OCI-LY3 (cell line): ENCODE measurements at regions not wholly inside any gene's neighbourhood (a gene's known extent, or its start where the extent isn't known, plus 50 kb on each side); places are given as distances from the start of the nearest gene placed in this dataset.

Source experiments
- H2AFZ ChIP-seq: fragments of 200-600, 300-600 bp; shearing (Covaris generic); 2 replicates; pipeline ENCODE4 v1.6.0; 2014; ENCODE audit warnings: antibody characterized with exemption, low read depth, low read length
- H3K27ac ChIP-seq: fragments of 200-600, 300-600 bp; sonication (generic); 2 replicates; pipeline ENCODE4 v1.5.1; 2014; ENCODE audit warnings: mild to moderate bottlenecking, low read length, moderate library complexity, mixed read lengths
- H3K27me3 ChIP-seq: fragments of 200-600, 300-600 bp; sonication (generic); 2 replicates; pipeline ENCODE4 v1.6.1; 2014; ENCODE audit warnings: low read depth, low read length, mixed read lengths
- H3K36me3 ChIP-seq: fragments of 200-600, 300-600 bp; sonication (generic); replicated peaks from 2 replicates; pipeline ENCODE3; 2014; ENCODE audit warnings: low read depth, low read length, mixed read lengths
- H3K4me1 ChIP-seq: fragments of 300-600, 200-600 bp; sonication (generic); 2 replicates; pipeline ENCODE4 v1.6.1; 2014; ENCODE audit warnings: low read length, mixed read lengths
- H3K4me2 ChIP-seq: fragments of 200-600, 300-600 bp; sonication (generic); 2 replicates; pipeline ENCODE4 v1.6.1; 2014; ENCODE audit warnings: low read length, mixed read lengths
- H3K4me3 ChIP-seq: fragments of 300-600, 200-600 bp; sonication (generic); 2 replicates; pipeline ENCODE4 v1.5.1; 2014; ENCODE audit warnings: antibody characterized with exemption, mild to moderate bottlenecking, low read length, moderate library complexity
- H3K79me2 ChIP-seq: fragments of 300-600, 200-600 bp; shearing (Covaris generic); 2 replicates; pipeline ENCODE4 v1.6.1; 2014; ENCODE audit warnings: mild to moderate bottlenecking, low read length, mixed read lengths
- H3K9ac ChIP-seq: fragments of 300-600, 200-600 bp; shearing (Covaris generic); 2 replicates; pipeline ENCODE4 v1.6.0; 2014; ENCODE audit warnings: mild to moderate bottlenecking, low read length, moderate library complexity
- H3K9me3 ChIP-seq: fragments of 200-600, 300-600 bp; shearing (Covaris generic); 2 replicates; pipeline ENCODE4 v1.6.1; 2014; ENCODE audit warnings: low read length, mixed read lengths; ENCODE audit not compliant: insufficient read depth
- H4K20me1 ChIP-seq: fragments of 200-600, 300-600 bp; sonication (generic); 2 replicates; pipeline ENCODE4 v1.6.1; 2016; ENCODE audit warnings: low read length, mixed read lengths; ENCODE audit not compliant: insufficient read depth
- EZH2phosphoT487 ChIP-seq: fragments of 200-600 bp; shearing (Covaris generic); IDR thresholded peaks from 2 replicates; pipeline ENCODE4 v1.6.1; 2018; ENCODE audit warnings: antibody characterized with exemption, mixed run types, low read depth
- TF ChIP-seq, protein P1 (sequence below): fragments of 200-600, 300-600 bp; sonication (generic); IDR thresholded peaks from 2 replicates; pipeline ENCODE4 v1.5.1; 2014; ENCODE audit warnings: antibody characterized with exemption, low read length, low read depth

DNA sequence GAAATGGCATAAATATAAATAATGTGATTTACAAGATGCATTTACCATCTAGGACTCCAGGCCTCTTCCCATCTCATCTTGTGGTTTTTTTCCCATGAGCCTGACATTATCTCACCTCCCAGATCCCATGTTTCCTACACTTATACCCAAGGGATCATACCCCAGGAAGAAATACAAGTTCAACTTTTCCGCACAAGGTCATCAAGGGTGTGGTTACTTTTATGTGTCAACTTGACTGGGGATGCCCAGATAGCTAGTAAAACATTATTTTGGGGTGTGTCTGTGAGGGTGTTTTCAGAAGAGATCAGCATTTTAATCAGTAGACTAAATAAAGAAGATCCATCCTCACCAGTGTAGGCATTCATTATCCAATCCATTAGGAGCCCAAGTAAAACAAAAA, 176.3 kb upstream of the TNFAIP3 start:
- Histone ChIP-seq H2AFZ (no peak overlapping the region), H3K36me3 (no peaks in the 10 kb centered on the region), H3K27ac (no peak overlapping the region), H3K4me3 (no peak overlapping the region), H3K9ac (no peak overlapping the region), H3K9me3 (no peaks in the 10 kb centered on the region), H3K79me2 (no peaks in the 10 kb centered on the region), H4K20me1 (no peaks in the 10 kb centered on the region), H3K4me1 (no peaks in the 10 kb centered on the region), H3K27me3 (no peaks in the 10 kb centered on the region), H3K4me2 (no peak overlapping the region)
- no peak for TF ChIP-seq EZH2phosphoT487
- TF ChIP-seq, protein P1, sequence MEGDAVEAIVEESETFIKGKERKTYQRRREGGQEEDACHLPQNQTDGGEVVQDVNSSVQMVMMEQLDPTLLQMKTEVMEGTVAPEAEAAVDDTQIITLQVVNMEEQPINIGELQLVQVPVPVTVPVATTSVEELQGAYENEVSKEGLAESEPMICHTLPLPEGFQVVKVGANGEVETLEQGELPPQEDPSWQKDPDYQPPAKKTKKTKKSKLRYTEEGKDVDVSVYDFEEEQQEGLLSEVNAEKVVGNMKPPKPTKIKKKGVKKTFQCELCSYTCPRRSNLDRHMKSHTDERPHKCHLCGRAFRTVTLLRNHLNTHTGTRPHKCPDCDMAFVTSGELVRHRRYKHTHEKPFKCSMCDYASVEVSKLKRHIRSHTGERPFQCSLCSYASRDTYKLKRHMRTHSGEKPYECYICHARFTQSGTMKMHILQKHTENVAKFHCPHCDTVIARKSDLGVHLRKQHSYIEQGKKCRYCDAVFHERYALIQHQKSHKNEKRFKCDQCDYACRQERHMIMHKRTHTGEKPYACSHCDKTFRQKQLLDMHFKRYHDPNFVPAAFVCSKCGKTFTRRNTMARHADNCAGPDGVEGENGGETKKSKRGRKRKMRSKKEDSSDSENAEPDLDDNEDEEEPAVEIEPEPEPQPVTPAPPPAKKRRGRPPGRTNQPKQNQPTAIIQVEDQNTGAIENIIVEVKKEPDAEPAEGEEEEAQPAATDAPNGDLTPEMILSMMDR, result no peak

DNA sequence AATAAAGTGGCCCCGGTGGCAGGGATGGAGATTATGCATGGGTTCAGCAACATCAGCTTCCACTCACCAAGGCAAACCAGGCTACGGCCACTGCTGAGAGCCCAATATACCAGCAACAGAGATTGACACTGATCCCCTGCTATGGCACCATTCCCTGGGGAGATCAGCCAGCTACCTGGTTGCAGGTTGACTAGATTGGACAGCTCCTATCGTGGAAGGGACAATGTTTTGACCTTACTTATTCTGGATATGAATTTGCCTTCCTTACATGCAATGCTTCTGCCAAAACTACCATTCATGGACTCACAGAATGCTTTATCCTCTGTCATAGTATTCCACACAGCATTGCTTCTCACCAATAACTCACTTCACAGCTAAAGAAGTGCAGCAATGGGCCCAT, 174.8 kb upstream of the TNFAIP3 start:
- no peaks in the 10 kb centered on the region for H3K9me3 ChIP-seq
- H3K9ac ChIP-seq, result no peak overlapping the region
- TF ChIP-seq, protein P1, result no peak
- TF ChIP-seq EZH2phosphoT487, result no peak
- no peak overlapping the region for H3K4me3 ChIP-seq
- H3K36me3 ChIP-seq, result no peaks in the 10 kb centered on the region
- no peaks in the 10 kb centered on the region for H3K27me3 ChIP-seq
- H3K27ac ChIP-seq, result no peak overlapping the region
- H3K4me2 ChIP-seq, result no peak overlapping the region
- no peaks in the 10 kb centered on the region for H3K79me2 ChIP-seq
- no peaks in the 10 kb centered on the region for H4K20me1 ChIP-seq
- H3K4me1 ChIP-seq, result no peaks in the 10 kb centered on the region
- no peak overlapping the region for H2AFZ ChIP-seq

DNA sequence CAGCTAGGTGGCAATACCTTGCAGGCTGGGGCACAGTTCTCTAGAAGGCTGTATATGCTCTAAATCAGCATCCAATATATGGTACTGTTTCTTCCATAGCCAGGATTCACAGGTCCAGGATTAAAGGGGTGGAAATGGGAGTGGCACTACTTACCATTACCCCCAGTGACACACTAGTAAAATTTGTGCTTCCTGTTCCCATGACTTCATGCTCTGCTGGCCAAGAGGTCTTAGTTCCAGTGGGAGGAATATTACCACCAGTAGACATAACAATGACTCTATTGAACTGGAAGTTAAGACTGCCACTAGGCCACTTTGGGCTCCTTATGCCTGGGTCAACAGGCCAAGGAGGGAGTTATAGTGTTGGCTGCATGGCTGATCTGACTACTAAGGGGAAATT, 174.3 kb upstream of the TNFAIP3 start:
- no peak overlapping the region for H3K27ac ChIP-seq
- H3K4me1 ChIP-seq, result no peaks in the 10 kb centered on the region
- H3K36me3 ChIP-seq, result no peaks in the 10 kb centered on the region
- H4K20me1 ChIP-seq, result no peaks in the 10 kb centered on the region
- H3K9ac ChIP-seq, result no peak overlapping the region
- no peaks in the 10 kb centered on the region for H3K9me3 ChIP-seq
- no peak overlapping the region for H3K4me3 ChIP-seq
- H3K79me2 ChIP-seq, result no peaks in the 10 kb centered on the region
- H2AFZ ChIP-seq, result no peak overlapping the region
- H3K4me2 ChIP-seq, result no peak overlapping the region
- no peaks in the 10 kb centered on the region for H3K27me3 ChIP-seq
- TF ChIP-seq EZH2phosphoT487, result no peak
- TF ChIP-seq, protein P1, result no peak

DNA sequence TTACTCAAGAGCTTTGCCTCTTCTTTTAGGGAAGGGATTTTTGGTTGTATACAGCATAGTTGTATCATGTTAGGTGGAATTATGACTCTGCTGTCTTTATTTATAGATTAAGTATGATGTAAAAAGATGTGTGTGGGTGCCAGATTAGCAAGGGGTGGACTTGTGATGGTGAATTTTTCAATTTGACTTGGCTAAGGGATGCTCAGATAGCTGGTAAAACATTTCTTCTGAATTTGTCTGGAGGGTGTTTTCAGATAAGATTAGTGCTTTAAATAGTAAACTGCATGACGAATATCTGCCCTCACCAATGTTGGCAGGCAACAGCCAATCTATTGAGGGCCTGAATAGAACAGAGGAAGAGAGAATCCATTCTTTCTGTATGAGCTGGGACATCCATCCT, 173.3 kb upstream of the TNFAIP3 start:
- peaks cover 3% of the 10 kb centered on the region; the same call in 1 of the 2 replicates for H3K4me1 ChIP-seq
- H3K4me2 ChIP-seq, result no peak overlapping the region
- H3K27me3 ChIP-seq, result no peaks in the 10 kb centered on the region
- no peaks in the 10 kb centered on the region for H4K20me1 ChIP-seq
- TF ChIP-seq, protein P1, result no peak
- no peak for TF ChIP-seq EZH2phosphoT487
- no peaks in the 10 kb centered on the region for H3K79me2 ChIP-seq
- no peak overlapping the region for H3K27ac ChIP-seq
- no peak overlapping the region for H2AFZ ChIP-seq
- no peak overlapping the region for H3K9ac ChIP-seq
- H3K36me3 ChIP-seq, result no peaks in the 10 kb centered on the region
- H3K9me3 ChIP-seq, result no peaks in the 10 kb centered on the region
- H3K4me3 ChIP-seq, result no peak overlapping the region
